ENCODE measurements at regions not wholly inside any gene's neighbourhood (a gene's known extent, or its start where the extent isn't known, plus 50 kb on each side); places are given as distances from the start of the nearest gene placed in this dataset.

- TF ChIP-seq ARID4A (CRISPR knock-in tag; IDR thresholded peaks at IDR 0.05; ENCODE audit: borderline replicate concordance): no peak
- no peak for TF ChIP-seq TBP (CRISPR knock-in tag; IDR thresholded peaks at IDR 0.05)
- no peak for TF ChIP-seq ESRRA (CRISPR knock-in tag; IDR thresholded peaks at IDR 0.05; ENCODE audit: low read depth)
- no peak for TF ChIP-seq KLF6 (CRISPR knock-in tag; IDR thresholded peaks at IDR 0.05)
- no peak for TF ChIP-seq ZBTB44 (CRISPR knock-in tag; IDR thresholded peaks at IDR 0.05)
- TF ChIP-seq ZNF749 (CRISPR knock-in tag; IDR thresholded peaks at IDR 0.05; ENCODE audit: borderline replicate concordance): no peak
- TF ChIP-seq E2F5 (CRISPR knock-in tag; conservative IDR thresholded peaks at IDR 0.05): no peak
- no peak for TF ChIP-seq MIER3 (CRISPR knock-in tag; IDR thresholded peaks at IDR 0.05; ENCODE audit: borderline replicate concordance)
- TF ChIP-seq FOXO4 (CRISPR knock-in tag; conservative IDR thresholded peaks at IDR 0.05): no peak
These were observed 785.6 kb downstream of the BRD1 start (continued) for GRCh38 chr22:49042066-49042465.

All from HepG2 (cell line).